H7 (cell line): ENCODE measurements at regions not wholly inside any gene's neighbourhood (a gene's known extent, or its start where the extent isn't known, plus 50 kb on each side); places are given as distances from the start of the nearest gene placed in this dataset.
A peak's percentile ranks its signal among the peaks of the same experiment; 100 is the strongest.
"Not testable (repeated sequence)": the region's sequence is repeated elsewhere in the genome, so short reads cannot be mapped to it uniquely, and the experiment has no call there.

Experiments
- DNase-seq: peaks from one replicate; pipeline ENCODE4 v3.0.0; 2012
- H3K27me3 ChIP-seq: 2 replicates; pipeline ENCODE4 v1.6.0; 2011; ENCODE audit warnings: mild to moderate bottlenecking, low read length; ENCODE audit not compliant: control insufficient read depth, insufficient read depth
- H3K36me3 ChIP-seq: replicated peaks from 2 replicates; pipeline ENCODE4 v1.5.1; 2011; ENCODE audit warnings: low read length; ENCODE audit not compliant: control insufficient read depth, insufficient read depth
- H3K4me3 ChIP-seq: 2 replicates; pipeline ENCODE4 v1.5.1; 2011; ENCODE audit warnings: low read depth, mild to moderate bottlenecking, control low read depth, low read length, moderate library complexity; ENCODE audit not compliant: insufficient read depth

GRCh38 chr7:83739527-83739926, 90.6 kb upstream of the SEMA3E start:
- DNase-seq, result no peak
- no peaks in the 10 kb centered on the region for H3K27me3 ChIP-seq
- H3K36me3 ChIP-seq, result no peaks in the 10 kb centered on the region
- H3K4me3 ChIP-seq, result no peak overlapping the region

DNA sequence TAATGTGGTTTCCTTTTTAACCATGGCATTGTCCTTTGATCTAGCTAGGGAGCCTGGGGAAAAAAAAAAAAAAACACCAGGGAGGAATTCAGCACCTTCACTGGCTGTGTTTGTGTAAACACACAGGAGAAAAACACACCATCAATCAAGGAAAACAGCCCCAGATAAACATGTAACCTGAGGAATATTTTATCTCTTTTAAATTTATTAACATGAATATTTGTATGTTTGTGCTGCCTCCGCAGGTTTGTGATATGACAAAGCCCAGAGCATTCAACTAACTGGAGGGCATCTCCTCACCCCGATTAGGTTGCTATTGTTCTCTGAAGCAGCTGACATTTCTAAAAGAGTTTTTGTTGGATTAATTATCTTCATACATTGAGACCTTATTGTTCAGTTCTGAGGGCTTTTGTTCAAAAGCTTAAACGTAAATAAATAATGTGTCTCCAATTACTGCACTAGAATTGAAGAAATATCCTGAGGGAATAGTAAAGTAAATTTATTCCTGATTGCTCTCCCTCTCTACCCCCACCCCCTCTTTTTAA, 89.4 kb upstream of the SEMA3E start:
- Histone ChIP-seq H3K27me3 (no peaks in the 10 kb centered on the region), H3K4me3 (no peak overlapping the region), H3K36me3 (no peaks in the 10 kb centered on the region)
- peak; percentile 23 for DNase-seq

- H3K36me3 ChIP-seq, result no peaks in the 10 kb centered on the region
- no peak for DNase-seq
- no peak overlapping the region for H3K4me3 ChIP-seq
- no peaks in the 10 kb centered on the region; the same call in 1 of the 2 replicates for H3K27me3 ChIP-seq
Measured at GRCh38 chr7:83732305-83732704, 83.4 kb upstream of the SEMA3E start.

DNA sequence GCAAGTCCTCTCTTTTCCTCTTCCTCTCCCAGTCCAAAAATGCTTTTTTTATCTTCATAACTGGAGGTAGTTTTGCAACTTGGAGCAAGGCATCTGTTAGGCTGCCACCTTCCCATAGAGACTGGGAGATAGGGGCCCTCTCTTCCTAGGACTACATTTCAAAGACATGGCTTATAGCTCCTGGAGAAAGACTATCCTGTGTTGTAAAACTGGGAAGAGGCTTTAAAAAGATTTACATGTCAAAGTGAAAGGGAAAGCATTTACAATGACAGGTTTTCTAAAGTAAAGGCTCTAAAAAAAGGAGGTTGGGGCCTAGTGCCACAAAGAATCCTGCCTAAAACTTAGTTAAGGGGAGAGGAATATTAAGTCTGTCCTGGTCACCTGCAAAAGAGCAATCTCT, 82.2 kb upstream of the SEMA3E start:
- no peak for DNase-seq

DNA sequence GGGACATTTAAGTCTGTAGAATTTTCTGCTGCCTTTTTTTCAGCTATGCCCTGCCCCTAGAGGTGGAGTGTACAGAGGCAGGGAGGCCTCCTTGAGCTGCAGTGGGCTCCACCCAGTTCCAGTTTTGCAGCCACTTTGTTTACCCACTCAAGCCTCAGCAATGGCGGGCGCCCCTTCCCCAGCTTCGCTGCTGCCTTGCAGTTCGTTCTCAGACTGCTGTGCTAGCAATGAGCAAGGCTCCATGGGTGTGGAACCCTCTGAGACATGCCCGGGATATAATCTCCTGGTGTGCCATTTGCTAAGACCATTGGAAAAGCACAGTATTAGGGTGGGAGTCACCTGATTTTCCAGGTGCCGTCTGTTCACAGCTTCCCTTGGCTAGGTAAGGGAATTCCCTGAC, 68.0 kb upstream of the SEMA3E start:
- DNase-seq, H3K36me3 ChIP-seq, H3K27me3 ChIP-seq, H3K4me3 ChIP-seq: not testable (repeated sequence)

More for the DNA sequence above, 82.2 kb upstream of the SEMA3E start:
- no peak overlapping the region for H3K4me3 ChIP-seq
- H3K36me3 ChIP-seq, result no peaks in the 10 kb centered on the region
- no peaks in the 10 kb centered on the region; the same call in 1 of the 2 replicates for H3K27me3 ChIP-seq

GRCh38 chr7:83708531-83708930, 59.6 kb upstream of the SEMA3E start:
- H3K4me3 ChIP-seq, result no peak overlapping the region
- DNase-seq, result no peak
- H3K27me3 ChIP-seq, result no peaks in the 10 kb centered on the region
- no peaks in the 10 kb centered on the region for H3K36me3 ChIP-seq

GRCh38 chr7:83704564-83704963, 55.6 kb upstream of the SEMA3E start:
- Histone ChIP-seq H3K36me3 (no peaks in the 10 kb centered on the region), H3K27me3 (no peaks in the 10 kb centered on the region), H3K4me3 (no peak overlapping the region)
- no peak for DNase-seq

- DNase-seq, result no peak
- no peaks in the 10 kb centered on the region for H3K36me3 ChIP-seq
- peaks cover 4% of the 10 kb centered on the region; the same call in 1 of the 2 replicates for H3K27me3 ChIP-seq
- no peak overlapping the region for H3K4me3 ChIP-seq
Measured at GRCh38 chr7:83702446-83702845, 53.5 kb upstream of the SEMA3E start.

DNA sequence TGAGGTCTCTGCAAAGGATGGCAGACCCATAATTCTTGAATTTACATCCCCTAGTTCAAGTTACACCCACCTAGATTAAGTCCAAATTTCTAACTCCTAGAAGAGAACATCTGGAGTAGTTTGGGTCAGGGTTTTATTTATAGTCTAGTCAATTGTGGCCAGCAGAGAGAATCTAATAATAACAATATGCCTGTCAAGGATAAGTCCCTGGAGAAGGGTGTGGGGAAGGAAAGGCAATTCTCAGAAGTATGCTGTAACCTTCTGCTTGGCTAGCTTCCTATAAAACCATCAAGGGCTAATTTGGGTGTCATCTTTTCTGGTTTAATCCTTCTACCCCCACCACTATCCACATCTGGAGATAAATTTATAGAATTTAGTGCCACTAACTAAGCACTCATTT, 52.8 kb upstream of the SEMA3E start:
- no peak overlapping the region for H3K4me3 ChIP-seq
- no peak for DNase-seq
- H3K36me3 ChIP-seq, result no peaks in the 10 kb centered on the region
- peaks cover 9% of the 10 kb centered on the region for H3K27me3 ChIP-seq
